ENCODE measurements at regions not wholly inside any gene's neighbourhood (a gene's known extent, or its start where the extent isn't known, plus 50 kb on each side); places are given as distances from the start of the nearest gene placed in this dataset.

- TF ChIP-seq POLR2A (IDR thresholded peaks at IDR 0.05): no peak
- no peak for TF ChIP-seq CTCF (IDR thresholded peaks at IDR 0.05)
- TF ChIP-seq POLR2AphosphoS5 (IDR thresholded peaks at IDR 0.05): no peak
- TF ChIP-seq EP300 (IDR thresholded peaks at IDR 0.05; ENCODE audit: low read depth): no peak
These were observed 146.7 kb downstream of the TEX36 start for GRCh38 chr10:125536236-125536635.
